ENCODE measurements at regions not wholly inside any gene's neighbourhood (a gene's known extent, or its start where the extent isn't known, plus 50 kb on each side); places are given as distances from the start of the nearest gene placed in this dataset.

GRCh38 chr3:118587037-118587741 lies 447.5 kb downstream of the IGSF11 start (continued):
- no peak for TF ChIP-seq FOSL1 (IDR thresholded peaks at IDR 0.05; ENCODE audit: insufficient read depth, low read depth, low read length)
- no peak for TF ChIP-seq RFX5 (IDR thresholded peaks at IDR 0.05; ENCODE audit: borderline replicate concordance, low read depth, low read length)
- TF ChIP-seq EP300 (IDR thresholded peaks at IDR 0.05; ENCODE audit: borderline replicate concordance in 1 of 2, low read depth in 2 of 2, low read length in 2 of 2), result no peak
- no peak for TF ChIP-seq HDAC2 (IDR thresholded peaks at IDR 0.05; ENCODE audit: borderline replicate concordance in 1 of 2, low read depth in 2 of 2, low read length in 2 of 2)
